GM12874 (cell line): ENCODE measurements at regions not wholly inside any gene's neighbourhood (a gene's known extent, or its start where the extent isn't known, plus 50 kb on each side); places are given as distances from the start of the nearest gene placed in this dataset.

ENCODE experiments used
- CTCF ChIP-seq: IDR thresholded peaks from 2 replicates; pipeline ENCODE4 v1.5.1; 2011; ENCODE audit warnings: low read depth, mild to moderate bottlenecking, control low read depth, low read length, moderate library complexity; ENCODE audit not compliant: insufficient read depth

GRCh38 chr20:29296256-29297230 is 1960.9 kb upstream of the DEFB115 start:
- TF ChIP-seq CTCF, result no peak

GRCh38 chr20:29297411-29298270 is 1959.8 kb upstream of the DEFB115 start:
- no peak for TF ChIP-seq CTCF

GRCh38 chr20:29298271-29298590 is 1959.2 kb upstream of the DEFB115 start:
- no peak for TF ChIP-seq CTCF

GRCh38 chr20:29298759-29299613 is 1958.5 kb upstream of the DEFB115 start:
- no peak for TF ChIP-seq CTCF

GRCh38 chr20:29299811-29300578 is 1957.5 kb upstream of the DEFB115 start:
- TF ChIP-seq CTCF, result no peak

GRCh38 chr20:29300579-29301551 is 1956.6 kb upstream of the DEFB115 start:
- no peak for TF ChIP-seq CTCF
